B cell (primary cell): ENCODE measurements at regions not wholly inside any gene's neighbourhood (a gene's known extent, or its start where the extent isn't known, plus 50 kb on each side); places are given as distances from the start of the nearest gene placed in this dataset.

Experiments used
- EZH2 ChIP-seq: IDR thresholded peaks from 2 replicates; pipeline ENCODE4 v1.6.1; 2012; ENCODE audit warnings: borderline replicate concordance, low read depth, mild to moderate bottlenecking, moderate library complexity, low read length; ENCODE audit not compliant: insufficient read depth, poor library complexity, severe bottlenecking
- TF ChIP-seq, protein P1 (sequence below): fragments of 200-600 bp; IDR thresholded peaks from one replicate; pipeline ENCODE4 v1.8.0; 2022; ENCODE audit warnings: antibody characterized with exemption, mild to moderate bottlenecking

- TF ChIP-seq, protein P1, sequence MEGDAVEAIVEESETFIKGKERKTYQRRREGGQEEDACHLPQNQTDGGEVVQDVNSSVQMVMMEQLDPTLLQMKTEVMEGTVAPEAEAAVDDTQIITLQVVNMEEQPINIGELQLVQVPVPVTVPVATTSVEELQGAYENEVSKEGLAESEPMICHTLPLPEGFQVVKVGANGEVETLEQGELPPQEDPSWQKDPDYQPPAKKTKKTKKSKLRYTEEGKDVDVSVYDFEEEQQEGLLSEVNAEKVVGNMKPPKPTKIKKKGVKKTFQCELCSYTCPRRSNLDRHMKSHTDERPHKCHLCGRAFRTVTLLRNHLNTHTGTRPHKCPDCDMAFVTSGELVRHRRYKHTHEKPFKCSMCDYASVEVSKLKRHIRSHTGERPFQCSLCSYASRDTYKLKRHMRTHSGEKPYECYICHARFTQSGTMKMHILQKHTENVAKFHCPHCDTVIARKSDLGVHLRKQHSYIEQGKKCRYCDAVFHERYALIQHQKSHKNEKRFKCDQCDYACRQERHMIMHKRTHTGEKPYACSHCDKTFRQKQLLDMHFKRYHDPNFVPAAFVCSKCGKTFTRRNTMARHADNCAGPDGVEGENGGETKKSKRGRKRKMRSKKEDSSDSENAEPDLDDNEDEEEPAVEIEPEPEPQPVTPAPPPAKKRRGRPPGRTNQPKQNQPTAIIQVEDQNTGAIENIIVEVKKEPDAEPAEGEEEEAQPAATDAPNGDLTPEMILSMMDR: no peak
- no peak for TF ChIP-seq EZH2
Measured at GRCh38 chr19:32035626-32036025, 309.8 kb upstream of the ZNF507 start.
